ENCODE measurements at regions not wholly inside any gene's neighbourhood (a gene's known extent, or its start where the extent isn't known, plus 50 kb on each side); places are given as distances from the start of the nearest gene placed in this dataset.
A peak's percentile ranks its signal among the peaks of the same experiment; 100 is the strongest.

DNA sequence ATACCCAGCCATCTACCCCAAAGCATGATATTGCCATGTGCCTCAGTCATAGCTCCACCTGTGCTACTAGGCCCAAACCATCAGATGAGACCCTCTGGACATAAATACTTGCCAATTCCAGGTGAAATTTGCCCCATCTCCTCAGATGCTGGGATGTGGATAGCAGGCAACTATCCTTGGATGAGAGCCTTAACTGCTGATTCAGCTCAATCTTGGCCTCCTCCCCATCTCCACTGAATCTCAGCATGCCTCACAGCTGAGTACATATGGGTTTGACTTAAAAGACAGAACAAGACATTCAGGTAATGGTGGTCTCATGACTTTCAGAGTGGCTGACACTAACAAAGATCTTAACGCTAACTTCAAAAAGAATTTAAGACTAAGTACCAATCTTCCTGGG lies 50.8 kb upstream of the KLHL13 start:
- H3K27ac ChIP-seq (ENCODE audit: low read depth, low read length): no peak overlapping the region
- no peak overlapping the region for H4K5ac ChIP-seq (ENCODE audit: low read length)
- no peak overlapping the region for H3K4ac ChIP-seq (ENCODE audit: low read depth, low read length)
- no peak overlapping the region for H2BK15ac ChIP-seq (replicated peaks; ENCODE audit: low read depth)
- no peaks in the 10 kb centered on the region for H3K27me3 ChIP-seq (ENCODE audit: insufficient read depth, low read length, poor library complexity)
- DNase-seq: no peak
- no peak overlapping the region for H3K56ac ChIP-seq (ENCODE audit: low read length)
- H4K8ac ChIP-seq (ENCODE audit: low read depth, low read length): no peak overlapping the region
- H3K4me3 ChIP-seq (ENCODE audit: low read length): no peak overlapping the region
- H3K18ac ChIP-seq (ENCODE audit: low read length): no peak overlapping the region
- no peak overlapping the region for H2BK5ac ChIP-seq (ENCODE audit: low read length)
- H2AK5ac ChIP-seq (ENCODE audit: low read length): no peak overlapping the region
- no peak overlapping the region for H2BK120ac ChIP-seq (ENCODE audit: low read depth, low read length)
- no peak overlapping the region for H3K23ac ChIP-seq (ENCODE audit: low read length)
- H3K4me2 ChIP-seq (ENCODE audit: low read length): no peak overlapping the region
- no CpG with 5 or more reads among the region's 1 CpG for WGBS (ENCODE audit: extremely low coverage, insufficient coverage, low lambda C conversion rate)
- no peaks in the 10 kb centered on the region for H3K79me2 ChIP-seq (ENCODE audit: control insufficient read depth, insufficient read depth, low read length)
- H3K4me1 ChIP-seq (ENCODE audit: control insufficient read depth, low read depth, low read length): no peaks in the 10 kb centered on the region
- no peaks in the 10 kb centered on the region for H3K79me1 ChIP-seq (ENCODE audit: low read length)
- H3K36me3 ChIP-seq (ENCODE audit: control insufficient read depth, insufficient read depth, low read length): no peaks in the 10 kb centered on the region
- H3K9ac ChIP-seq (ENCODE audit: low read length): no peak overlapping the region

DNA sequence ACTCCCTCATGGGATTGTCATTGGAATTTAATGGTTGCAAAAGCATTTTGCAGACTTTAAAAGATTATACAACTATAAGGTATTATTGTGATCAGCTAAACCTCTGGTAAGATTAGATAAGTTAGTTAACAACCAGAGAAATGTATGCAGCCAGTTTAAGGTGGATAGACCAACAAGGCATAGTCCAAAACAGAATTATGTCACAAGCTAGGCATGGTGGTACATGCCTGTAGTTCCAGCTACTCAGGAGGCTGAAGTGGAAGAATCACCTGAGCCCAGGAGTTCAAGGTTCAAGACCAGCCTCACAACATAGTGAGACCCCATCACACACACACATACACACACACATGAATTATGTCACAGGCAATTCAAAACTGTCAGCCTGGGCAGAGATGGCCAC lies 54.7 kb upstream of the KLHL13 start:
- no peaks in the 10 kb centered on the region for H3K4me1 ChIP-seq (ENCODE audit: control insufficient read depth, low read depth, low read length)
- no peak overlapping the region for H3K56ac ChIP-seq (ENCODE audit: low read length)
- H3K27me3 ChIP-seq (ENCODE audit: insufficient read depth, low read length, poor library complexity): no peaks in the 10 kb centered on the region
- H2BK5ac ChIP-seq (ENCODE audit: low read length): no peak overlapping the region
- no peak for DNase-seq
- no peak overlapping the region for H3K23ac ChIP-seq (ENCODE audit: low read length)
- H3K79me1 ChIP-seq (ENCODE audit: low read length): no peaks in the 10 kb centered on the region
- H3K4ac ChIP-seq (ENCODE audit: low read depth, low read length): no peak overlapping the region
- H3K4me3 ChIP-seq (ENCODE audit: low read length): no peak overlapping the region
- H3K27ac ChIP-seq (ENCODE audit: low read depth, low read length): no peak overlapping the region
- no peaks in the 10 kb centered on the region for H3K36me3 ChIP-seq (ENCODE audit: control insufficient read depth, insufficient read depth, low read length)
- no peak overlapping the region for H2BK120ac ChIP-seq (ENCODE audit: low read depth, low read length)
- H2AK5ac ChIP-seq (ENCODE audit: low read length): no peak overlapping the region
- no peak overlapping the region for H3K18ac ChIP-seq (ENCODE audit: low read length)
- H3K9ac ChIP-seq (ENCODE audit: low read length): no peak overlapping the region
- H3K4me2 ChIP-seq (ENCODE audit: low read length): no peak overlapping the region
- H4K8ac ChIP-seq (ENCODE audit: low read depth, low read length): no peak overlapping the region
- H2BK15ac ChIP-seq (replicated peaks; ENCODE audit: low read depth): no peak overlapping the region
- H3K79me2 ChIP-seq (ENCODE audit: control insufficient read depth, insufficient read depth, low read length): no peaks in the 10 kb centered on the region
- no peak overlapping the region for H4K5ac ChIP-seq (ENCODE audit: low read length)

DNA sequence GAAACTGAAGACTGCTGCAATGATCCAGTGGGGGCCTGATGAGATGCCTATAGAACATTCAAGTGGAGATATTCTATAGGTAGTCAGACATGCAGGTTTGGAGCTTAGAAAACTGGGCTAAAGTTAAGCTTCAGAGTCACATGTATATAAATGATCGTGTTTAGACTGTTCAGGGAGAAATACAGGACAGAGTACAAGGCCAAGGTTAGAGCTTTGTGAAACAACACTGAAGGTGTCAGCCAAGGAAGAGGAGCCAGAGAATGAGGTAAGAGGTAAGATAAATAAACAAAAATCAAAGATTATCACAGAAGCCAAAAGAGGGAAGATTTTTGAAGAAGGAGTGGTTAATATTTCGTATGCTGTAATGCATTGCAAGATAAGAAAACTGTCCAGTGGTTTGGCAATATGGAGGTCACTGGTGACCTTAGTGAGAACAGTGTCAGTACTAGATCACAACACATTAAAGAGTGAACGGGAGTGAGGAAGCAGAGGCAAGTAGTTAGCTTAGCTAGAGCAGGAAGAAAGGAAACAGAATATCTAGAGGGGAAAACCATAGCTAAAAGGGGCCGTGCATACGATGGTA lies 58.0 kb upstream of the KLHL13 start:
- no peak overlapping the region for H3K27ac ChIP-seq (ENCODE audit: low read depth, low read length)
- no peak for DNase-seq

DNA sequence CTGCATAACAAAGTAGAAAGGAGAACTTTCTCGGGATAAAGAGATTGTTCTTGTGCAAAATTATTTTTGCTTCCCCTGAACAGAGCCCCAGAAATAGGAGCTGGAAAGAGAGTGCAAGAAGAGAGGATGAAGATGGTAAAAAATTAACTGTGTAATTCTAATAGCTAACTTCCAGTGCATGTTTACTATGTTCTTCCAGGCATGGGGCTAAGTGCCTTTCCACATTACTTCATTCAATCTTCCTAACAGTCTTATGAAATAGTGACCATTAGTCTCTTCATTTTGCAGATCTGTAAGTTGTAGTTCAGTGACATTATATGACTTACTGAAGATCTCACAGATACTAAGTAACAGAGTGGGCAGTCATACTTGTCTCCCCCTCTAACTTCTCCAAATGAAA lies 61.1 kb upstream of the KLHL13 start:
- no peak overlapping the region for H3K9ac ChIP-seq (ENCODE audit: low read length)
- WGBS (ENCODE audit: extremely low coverage, insufficient coverage, low lambda C conversion rate): no CpG with 5 or more reads among the region's 1 CpG
- no peaks in the 10 kb centered on the region for H3K79me2 ChIP-seq (ENCODE audit: control insufficient read depth, insufficient read depth, low read length)
- no peak overlapping the region for H2BK15ac ChIP-seq (replicated peaks; ENCODE audit: low read depth)
- no peak overlapping the region for H2AK5ac ChIP-seq (ENCODE audit: low read length)
- no peak overlapping the region for H4K5ac ChIP-seq (ENCODE audit: low read length)
- no peak overlapping the region for H2BK120ac ChIP-seq (ENCODE audit: low read depth, low read length)
- no peaks in the 10 kb centered on the region for H3K4me1 ChIP-seq (ENCODE audit: control insufficient read depth, low read depth, low read length)
- H3K56ac ChIP-seq (ENCODE audit: low read length): no peak overlapping the region
- H3K18ac ChIP-seq (ENCODE audit: low read length): no peak overlapping the region
- no peak overlapping the region for H3K4ac ChIP-seq (ENCODE audit: low read depth, low read length)
- no peak overlapping the region for H4K8ac ChIP-seq (ENCODE audit: low read depth, low read length)
- DNase-seq: no peak
- H2BK5ac ChIP-seq (ENCODE audit: low read length): no peak overlapping the region
- H3K79me1 ChIP-seq (ENCODE audit: low read length): no peaks in the 10 kb centered on the region
- no peak overlapping the region for H3K27ac ChIP-seq (ENCODE audit: low read depth, low read length)
- no peak overlapping the region for H3K23ac ChIP-seq (ENCODE audit: low read length)
- no peaks in the 10 kb centered on the region for H3K36me3 ChIP-seq (ENCODE audit: control insufficient read depth, insufficient read depth, low read length)
- H3K4me2 ChIP-seq (ENCODE audit: low read length): no peak overlapping the region
- H3K27me3 ChIP-seq (ENCODE audit: insufficient read depth, low read length, poor library complexity): no peaks in the 10 kb centered on the region
- H3K4me3 ChIP-seq (ENCODE audit: low read length): no peak overlapping the region

More for the DNA sequence above, 58.0 kb upstream of the KLHL13 start:
- no peaks in the 10 kb centered on the region for H3K79me1 ChIP-seq (ENCODE audit: low read length)
- no peak overlapping the region for H4K5ac ChIP-seq (ENCODE audit: low read length)
- H2BK120ac ChIP-seq (ENCODE audit: low read depth, low read length): no peak overlapping the region
- no peak overlapping the region for H3K4ac ChIP-seq (ENCODE audit: low read depth, low read length)
- no peak overlapping the region for H3K9ac ChIP-seq (ENCODE audit: low read length)
- no peak overlapping the region for H2BK15ac ChIP-seq (replicated peaks; ENCODE audit: low read depth)
- H2AK5ac ChIP-seq (ENCODE audit: low read length): no peak overlapping the region
- H3K4me1 ChIP-seq (ENCODE audit: control insufficient read depth, low read depth, low read length): no peaks in the 10 kb centered on the region
- H3K79me2 ChIP-seq (ENCODE audit: control insufficient read depth, insufficient read depth, low read length): no peaks in the 10 kb centered on the region
- H2BK5ac ChIP-seq (ENCODE audit: low read length): no peak overlapping the region
- H4K8ac ChIP-seq (ENCODE audit: low read depth, low read length): no peak overlapping the region
- no CpG with 5 or more reads among the region's 5 CpGs for WGBS (ENCODE audit: extremely low coverage, insufficient coverage, low lambda C conversion rate)
- H3K4me2 ChIP-seq (ENCODE audit: low read length): no peak overlapping the region
- H3K36me3 ChIP-seq (ENCODE audit: control insufficient read depth, insufficient read depth, low read length): no peaks in the 10 kb centered on the region
- H3K27me3 ChIP-seq (ENCODE audit: insufficient read depth, low read length, poor library complexity): no peaks in the 10 kb centered on the region
- H3K23ac ChIP-seq (ENCODE audit: low read length): no peak overlapping the region
- no peak overlapping the region for H3K18ac ChIP-seq (ENCODE audit: low read length)
- no peak overlapping the region for H3K4me3 ChIP-seq (ENCODE audit: low read length)
- no peak overlapping the region for H3K56ac ChIP-seq (ENCODE audit: low read length)

DNA sequence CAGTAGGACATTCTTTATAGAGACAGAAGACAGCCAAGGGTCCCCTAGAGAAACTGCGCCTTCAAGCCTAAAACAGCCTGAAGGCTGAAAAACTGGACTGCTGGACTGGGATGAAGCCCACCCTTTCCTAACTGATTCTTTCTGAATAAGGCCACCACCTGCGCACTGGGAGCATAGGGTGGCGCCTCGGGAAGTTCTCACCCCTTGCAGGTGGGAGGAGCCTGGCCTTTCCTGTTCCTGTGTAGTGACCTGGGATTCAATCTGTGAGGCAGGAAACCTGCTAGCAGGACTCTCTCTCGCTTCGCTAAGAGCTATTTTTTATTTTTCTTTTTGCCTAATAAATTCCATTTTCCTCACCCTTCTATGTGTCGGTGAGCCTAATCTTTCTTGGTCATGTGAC lies 61.8 kb upstream of the KLHL13 start:
- H3K4ac ChIP-seq (ENCODE audit: low read depth, low read length): no peak overlapping the region
- H3K4me3 ChIP-seq (ENCODE audit: low read length): no peak overlapping the region
- no peaks in the 10 kb centered on the region for H3K4me1 ChIP-seq (ENCODE audit: control insufficient read depth, low read depth, low read length)
- H2BK120ac ChIP-seq (ENCODE audit: low read depth, low read length): no peak overlapping the region
- H3K79me1 ChIP-seq (ENCODE audit: low read length): no peaks in the 10 kb centered on the region
- H3K79me2 ChIP-seq (ENCODE audit: control insufficient read depth, insufficient read depth, low read length): no peaks in the 10 kb centered on the region
- no peak overlapping the region for H4K5ac ChIP-seq (ENCODE audit: low read length)
- DNase-seq: peak; percentile 5
- no peak overlapping the region for H3K56ac ChIP-seq (ENCODE audit: low read length)
- H3K4me2 ChIP-seq (ENCODE audit: low read length): no peak overlapping the region
- no peak overlapping the region for H3K23ac ChIP-seq (ENCODE audit: low read length)
- H3K27me3 ChIP-seq (ENCODE audit: insufficient read depth, low read length, poor library complexity): no peaks in the 10 kb centered on the region
- no peak overlapping the region for H4K8ac ChIP-seq (ENCODE audit: low read depth, low read length)
- H2AK5ac ChIP-seq (ENCODE audit: low read length): no peak overlapping the region
- H3K36me3 ChIP-seq (ENCODE audit: control insufficient read depth, insufficient read depth, low read length): no peaks in the 10 kb centered on the region
- H3K9ac ChIP-seq (ENCODE audit: low read length): no peak overlapping the region
- no peak overlapping the region for H3K27ac ChIP-seq (ENCODE audit: low read depth, low read length)
- no peak overlapping the region for H2BK15ac ChIP-seq (replicated peaks; ENCODE audit: low read depth)
- H2BK5ac ChIP-seq (ENCODE audit: low read length): no peak overlapping the region
- WGBS (ENCODE audit: extremely low coverage, insufficient coverage, low lambda C conversion rate): no CpG with 5 or more reads among the region's 7 CpGs
- no peak overlapping the region for H3K18ac ChIP-seq (ENCODE audit: low read length)

DNA sequence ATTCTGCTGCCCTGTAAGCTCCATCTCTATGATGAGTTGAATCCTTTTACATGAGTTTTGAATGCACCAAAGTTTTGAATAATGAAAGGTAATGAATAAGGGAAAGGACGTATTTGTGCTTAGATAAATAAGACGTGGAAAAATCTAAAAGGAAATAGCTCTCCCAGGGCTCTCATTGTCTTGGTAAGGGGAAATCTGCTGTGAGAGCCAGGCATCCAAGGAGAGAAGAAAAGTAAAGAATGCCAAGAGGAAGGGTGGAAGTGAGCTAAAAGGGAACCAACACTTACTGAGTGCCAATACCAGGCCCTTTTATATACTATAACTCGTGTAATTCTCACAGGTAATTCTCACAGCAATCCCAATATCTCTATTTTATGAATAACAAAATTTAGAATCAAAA lies 62.6 kb upstream of the KLHL13 start:
- Histone ChIP-seq H3K4ac (ENCODE audit: low read depth, low read length) (no peak overlapping the region), H3K27ac (ENCODE audit: low read depth, low read length) (no peak overlapping the region), H3K4me1 (ENCODE audit: control insufficient read depth, low read depth, low read length) (no peaks in the 10 kb centered on the region), H3K36me3 (ENCODE audit: control insufficient read depth, insufficient read depth, low read length) (no peaks in the 10 kb centered on the region), H3K79me2 (ENCODE audit: control insufficient read depth, insufficient read depth, low read length) (no peaks in the 10 kb centered on the region), H3K23ac (ENCODE audit: low read length) (no peak overlapping the region), H3K9ac (ENCODE audit: low read length) (no peak overlapping the region), H3K79me1 (ENCODE audit: low read length) (no peaks in the 10 kb centered on the region), H3K27me3 (ENCODE audit: insufficient read depth, low read length, poor library complexity) (no peaks in the 10 kb centered on the region), H3K56ac (ENCODE audit: low read length) (no peak overlapping the region), H3K4me2 (ENCODE audit: low read length) (no peak overlapping the region), H3K4me3 (ENCODE audit: low read length) (no peak overlapping the region), H2AK5ac (ENCODE audit: low read length) (no peak overlapping the region), H2BK120ac (ENCODE audit: low read depth, low read length) (no peak overlapping the region), H4K5ac (ENCODE audit: low read length) (no peak overlapping the region), H2BK15ac (replicated peaks; ENCODE audit: low read depth) (no peak overlapping the region), H2BK5ac (ENCODE audit: low read length) (no peak overlapping the region), H3K18ac (ENCODE audit: low read length) (no peak overlapping the region), H4K8ac (ENCODE audit: low read depth, low read length) (no peak overlapping the region)
- no CpG with 5 or more reads among the region's 3 CpGs for WGBS (ENCODE audit: extremely low coverage, insufficient coverage, low lambda C conversion rate)
- no peak for DNase-seq

All from mesendoderm (in vitro differentiated cells).